Pancreas (tissue), 10 donors: ENCODE measurements at regions not wholly inside any gene's neighbourhood (a gene's known extent, or its start where the extent isn't known, plus 50 kb on each side); places are given as distances from the start of the nearest gene placed in this dataset.

Source experiments
- ATAC-seq, 4 donors: fragments of 200-7000 bp; cut with Tn5 transposase; one replicate each; pipeline versions ENCODE4 v1.8.0 to v1.9.1; 2020; ENCODE audit warnings: mild to moderate bottlenecking in 4 of 4, moderate library complexity in 4 of 4
- DNase-seq, 6 donors: peaks; one replicate each; pipeline ENCODE4 v3.0.0-alpha.2; 2020
- FAIRE-seq: peaks from 2 replicates; lab custom pipeline; 2012; peaks lifted over from hg19 to GRCh38; lab: Jason Lieb, UNC
- H3K27ac ChIP-seq, 4 donors: fragments of 200-600 bp; sonication (generic); 1 replicate in 3 of 4; 2 replicates in 1 of 4; pipeline versions ENCODE4 v1.5.0 to v1.8.0; 2020
- H3K27me3 ChIP-seq, 4 donors: fragments of 200-600 bp; one replicate each; pipeline ENCODE4 v1.8.0; 2021
- H3K36me3 ChIP-seq, 3 donors: fragments of 200-600 bp; sonication (generic) in 1 of 3; one replicate each; pipeline versions ENCODE4 v1.5.0 to v1.8.0; 2020 to 2021
- H3K4me1 ChIP-seq, 3 donors: fragments of 200-600 bp; one replicate each; pipeline ENCODE4 v1.8.0; 2021
- H3K4me3 ChIP-seq, 4 donors: fragments of 200-600 bp; sonication (generic) in 2 of 4; one replicate each; pipeline versions ENCODE4 v1.5.0 to v1.8.0; 2020 to 2021
- H3K9me3 ChIP-seq, 4 donors: fragments of 200-600 bp; one replicate each; pipeline ENCODE4 v1.8.0; 2021
- CTCF ChIP-seq, 4 donors: fragments of 200-600 bp; sonication (generic) in 3 of 4; IDR thresholded peaks; one replicate each; pipeline versions ENCODE4 v1.5.0 to v1.8.0; 2021; ENCODE audit warnings: antibody characterized with exemption in 4 of 4
- WGBS, 2 donors: extraction: QIAGEN DNeasy Blood & Tissue Kit; methylation state at CpG; one replicate each; pipeline ENCODE4 v1.1.7; 2013; 5-methylcytosine and 5-hydroxymethylcytosine counted together
- intact Hi-C, 3 donors: fragments of 100-400 bp; cut with DNase I; formaldehyde crosslinking; loops; one replicate each; pipeline versions ENCODE4 v1.11.1 to v1.14.2; 2022
- donor health status: healthy with polysubstance abuse.
- donor health status: DM: no; HTN: no; CAD: no; lungs with moderate emphysema.
- donor health status: DM: no; HTN: no; CAD: no.
- donor health status: control.
- donor health status: control.
- donor health status: Bipolar disorder and iron deficiency.
- donor health status: DM: yes; HTN: yes; CAD: no.
- donor health status: DM: no; HTN: no; CAD: no.
- donor health status: DM: no; HTN: no; CAD: no.
- donor health status: DM: yes; HTN: yes; CAD: no.

GRCh38 chr4:126807132-126807531 lies 825.6 kb upstream of the INTU start:
- TF ChIP-seq CTCF (IDR thresholded peaks at IDR 0.05): no peak
- Histone ChIP-seq H3K27me3 (no peaks in the 10 kb centered on the region), H3K4me1 (no peaks in the 10 kb centered on the region), H3K4me3 (no peak overlapping the region), H3K27ac (no peak overlapping the region), H3K36me3 (no peaks in the 10 kb centered on the region), H3K9me3 (no peaks in the 10 kb centered on the region)
- 42 to 59% methylated on average over 1 of the region's 1 CpG for WGBS, 2 donors
- no peak for ATAC-seq
- no peak for DNase-seq
- no peak for FAIRE-seq
- intact Hi-C loops: no loop called here

DNA sequence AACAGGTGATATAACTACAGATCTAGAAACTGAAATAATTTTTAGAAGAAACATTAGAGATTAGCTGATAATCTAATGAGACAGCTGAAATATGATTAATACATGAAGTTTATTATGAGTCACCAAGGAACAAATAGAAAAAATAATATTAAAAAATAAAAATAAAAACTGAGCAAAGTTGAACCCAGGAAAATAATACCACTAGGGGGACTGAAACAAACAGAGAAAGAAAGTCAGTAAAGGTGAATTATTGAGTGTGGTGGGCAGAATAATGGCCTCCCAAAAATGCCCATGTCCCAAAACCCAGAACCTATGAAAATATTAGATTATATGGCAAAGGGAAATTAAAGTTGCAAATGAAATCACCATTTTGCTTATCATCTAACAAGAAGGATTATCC lies 820.7 kb upstream of the INTU start:
- FAIRE-seq (no peak), ATAC-seq (no peak), DNase-seq (no peak)
- Histone ChIP-seq H3K4me3 (no peak overlapping the region), H3K27ac (no peak overlapping the region), H3K36me3 (no peaks in the 10 kb centered on the region), H3K27me3 (no peaks in the 10 kb centered on the region), H3K4me1 (no peaks in the 10 kb centered on the region), H3K9me3 (no peaks in the 10 kb centered on the region)
- TF ChIP-seq CTCF (IDR thresholded peaks at IDR 0.05): no peak
- intact Hi-C loops: no loop called here

DNA sequence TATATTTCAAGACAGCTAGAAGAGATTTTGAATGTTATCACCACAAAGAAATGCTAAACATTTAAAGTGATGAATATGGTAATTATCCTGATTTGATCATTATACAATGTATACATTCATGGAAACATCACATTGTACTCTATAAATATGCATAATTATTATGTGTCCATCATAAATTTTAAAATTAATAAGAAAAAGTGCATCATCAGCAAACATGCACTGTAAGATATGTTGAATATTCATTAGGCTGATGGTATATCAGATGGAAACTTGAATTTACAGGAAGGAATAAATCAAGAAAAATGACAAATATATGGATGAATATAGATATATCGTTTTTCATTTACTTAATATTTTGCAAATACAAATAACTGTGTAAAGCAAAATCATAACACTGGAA lies 812.1 kb upstream of the INTU start:
- 71 to 72% methylated on average over 1 of the region's 1 CpG for WGBS, 2 donors
- no peaks in the 10 kb centered on the region for H3K9me3 ChIP-seq
- DNase-seq: no peak

DNA sequence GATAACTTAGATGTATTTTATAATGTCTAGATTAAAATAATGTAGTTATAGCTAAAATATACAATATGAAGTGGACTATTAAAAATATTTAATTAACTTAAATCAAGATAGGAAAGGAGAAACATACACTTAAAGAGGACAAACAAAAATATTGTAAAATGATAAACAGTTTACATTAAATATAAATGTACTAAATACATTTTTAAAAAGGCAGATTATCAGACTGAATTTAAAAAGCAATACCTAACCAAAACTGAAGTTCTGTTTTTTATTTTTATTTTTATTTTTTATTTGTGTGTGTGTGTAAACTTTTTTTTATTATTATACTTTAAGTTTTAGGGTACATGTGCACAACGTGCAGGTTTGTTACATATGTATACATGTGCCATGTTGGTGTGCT lies 811.6 kb upstream of the INTU start:
- intact Hi-C loops: no loop called here
- Histone ChIP-seq H3K4me1 (no peaks in the 10 kb centered on the region), H3K4me3 (no peak overlapping the region), H3K27me3 (no peaks in the 10 kb centered on the region), H3K9me3 (no peaks in the 10 kb centered on the region), H3K27ac (no peak overlapping the region), H3K36me3 (no peaks in the 10 kb centered on the region)
- no peak for DNase-seq
- no peak for TF ChIP-seq CTCF (IDR thresholded peaks at IDR 0.05)
- FAIRE-seq: no peak
- 54 to 71% methylated on average over 1 of the region's 1 CpG for WGBS, 2 donors
- no peak for ATAC-seq

More for the DNA sequence above, 812.1 kb upstream of the INTU start:
- Histone ChIP-seq H3K27ac (no peak overlapping the region), H3K36me3 (no peaks in the 10 kb centered on the region), H3K27me3 (no peaks in the 10 kb centered on the region), H3K4me1 (no peaks in the 10 kb centered on the region), H3K4me3 (no peak overlapping the region)
- intact Hi-C loops: no loop called here
- FAIRE-seq: no peak
- ATAC-seq: no peak
- no peak for TF ChIP-seq CTCF (IDR thresholded peaks at IDR 0.05)

GRCh38 chr4:126825083-126825482 lies 807.7 kb upstream of the INTU start:
- TF ChIP-seq CTCF (IDR thresholded peaks at IDR 0.05): no peak
- Histone ChIP-seq H3K4me3 (no peak overlapping the region), H3K36me3 (no peaks in the 10 kb centered on the region), H3K27me3 (no peaks in the 10 kb centered on the region), H3K27ac (no peak overlapping the region), H3K4me1 (no peaks in the 10 kb centered on the region), H3K9me3 (no peaks in the 10 kb centered on the region)
- WGBS, 2 donors: 42 to 46% methylated on average over 3 of the region's 3 CpGs
- DNase-seq (no peak), FAIRE-seq (no peak), ATAC-seq (no peak)
- intact Hi-C loops: no loop called here
